Endothelial cell of umbilical vein (primary cell): ENCODE measurements at regions not wholly inside any gene's neighbourhood (a gene's known extent, or its start where the extent isn't known, plus 50 kb on each side); places are given as distances from the start of the nearest gene placed in this dataset.

ENCODE experiments used
- BruUV-seq: library from RNA; stranded (reverse); fragments of 400-500 nt; replicated peaks from 2 replicates; lab custom pipeline; 2021; lab: Mats Ljungman, UMichigan
- CTCF ChIA-PET: fragments of 300-600, 350-600 bp; sonication (Branson Sonifier 250); formaldehyde crosslinking; loops from one replicate; lab custom pipeline; 2021; ENCODE audit warnings: antibody characterized with exemption, inconsistent platforms; lab: Charles Lee
- POLR2A ChIA-PET: fragments of 300-600, 350-600 bp; sonication (Branson Sonifier 250); formaldehyde crosslinking; loops from one replicate; lab custom pipeline; 2021; ENCODE audit warnings: antibody characterized with exemption, inconsistent platforms; lab: Charles Lee
- DNase-seq: peaks from one replicate; pipeline ENCODE4 v3.0.0-alpha.2; 2011; ENCODE audit warnings: low read depth, low spot score
- FAIRE-seq: peaks from 2 replicates; lab custom pipeline; 2011; peaks lifted over from hg19 to GRCh38; lab: Jason Lieb, UNC
- H2AFZ ChIP-seq: 2 replicates; pipeline ENCODE4 v1.6.0; 2012; ENCODE audit warnings: low read depth, low read length, control low read depth, inconsistent platforms
- H3K27ac ChIP-seq: 2 replicates; pipeline ENCODE4 v1.5.1; 2011; ENCODE audit warnings: low read depth, mild to moderate bottlenecking, control low read depth, low read length, moderate library complexity; ENCODE audit not compliant: insufficient read depth
- H3K27me3 ChIP-seq, 2 experiments: 2 replicates each; pipeline versions ENCODE4 v1.6.0 to v1.6.1; 2011; ENCODE audit warnings: low read length in 2 of 2, mixed read lengths in 1 of 2; ENCODE audit not compliant: control insufficient read depth in 2 of 2, insufficient read depth in 2 of 2
- H3K36me3 ChIP-seq, 2 experiments: 2 replicates in 1 of 2; 3 replicates in 1 of 2; pipeline ENCODE4 v1.5.1; 2011; ENCODE audit warnings: low read length in 2 of 2, mild to moderate bottlenecking in 1 of 2, moderate library complexity in 1 of 2; ENCODE audit not compliant: control insufficient read depth in 2 of 2, insufficient read depth in 2 of 2; ENCODE audit errors: extremely low read depth in 1 of 2
- H3K4me1 ChIP-seq: 3 replicates; pipeline ENCODE4 v1.5.1; 2011; ENCODE audit warnings: mild to moderate bottlenecking, low read length; ENCODE audit not compliant: control insufficient read depth, insufficient read depth; ENCODE audit errors: extremely low read depth
- H3K4me2 ChIP-seq: 2 replicates; pipeline ENCODE4 v1.6.1; 2011; ENCODE audit warnings: low read length, control low read depth, mixed read lengths; ENCODE audit not compliant: insufficient read depth
- H3K4me3 ChIP-seq, 3 experiments: fragments of 200-600 bp in 1 of 3; sonication (generic), shearing (Covaris generic) in 1 of 3; replicated peaks in 1 of 3; 2 replicates each; pipeline ENCODE4 v1.5.1; 2011 to 2016; ENCODE audit warnings: control low read depth in 3 of 3, low read length in 3 of 3, mild to moderate bottlenecking in 2 of 3, inconsistent platforms in 1 of 3, low read depth in 1 of 3, moderate library complexity in 1 of 3; ENCODE audit not compliant: insufficient read depth in 1 of 3
- H3K79me2 ChIP-seq: 2 replicates; pipeline ENCODE4 v1.6.0; 2012; ENCODE audit warnings: low read length, inconsistent platforms; ENCODE audit not compliant: control insufficient read depth, insufficient read depth
- H3K9ac ChIP-seq: replicated peaks from 2 replicates; pipeline ENCODE3; 2011; ENCODE audit warnings: low read length, control low read depth; ENCODE audit not compliant: insufficient read depth; ENCODE audit errors: extremely low read depth
- H3K9me1 ChIP-seq: replicated peaks from 3 replicates; pipeline ENCODE4 v1.6.0; 2011; ENCODE audit warnings: mild to moderate bottlenecking, low read length; ENCODE audit not compliant: control insufficient read depth, insufficient read depth; ENCODE audit errors: extremely low read depth
- H3K9me3 ChIP-seq: replicated peaks from 2 replicates; pipeline ENCODE4 v1.5.1; 2012; ENCODE audit warnings: low read length, inconsistent platforms; ENCODE audit not compliant: control insufficient read depth, insufficient read depth
- H4K20me1 ChIP-seq: replicated peaks from 2 replicates; pipeline ENCODE3; 2011; ENCODE audit warnings: mild to moderate bottlenecking, low read length; ENCODE audit not compliant: control insufficient read depth, insufficient read depth; ENCODE audit errors: extremely low read depth
- EZH2 ChIP-seq: IDR thresholded peaks from 2 replicates; pipeline ENCODE4 v1.6.1; 2012; ENCODE audit warnings: borderline replicate concordance, low read depth, mild to moderate bottlenecking, moderate library complexity, low read length, inconsistent platforms; ENCODE audit not compliant: severe bottlenecking
- FOS ChIP-seq: IDR thresholded peaks from 2 replicates; pipeline ENCODE4 v1.6.1; 2011; ENCODE audit warnings: mild to moderate bottlenecking, low read length, moderate library complexity, borderline replicate concordance; ENCODE audit not compliant: insufficient read depth
- GATA2 ChIP-seq: IDR thresholded peaks from 2 replicates; pipeline ENCODE4 v1.7.0; 2011; ENCODE audit warnings: low read depth, mild to moderate bottlenecking, moderate library complexity, mixed read lengths, low read length; ENCODE audit not compliant: insufficient read length, insufficient read depth
- JUN ChIP-seq: IDR thresholded peaks from 2 replicates; pipeline ENCODE4 v1.6.1; 2011; ENCODE audit warnings: borderline replicate concordance, low read depth; ENCODE audit not compliant: insufficient read length, insufficient read depth
- MYC ChIP-seq: IDR thresholded peaks from one replicate; pipeline ENCODE4 v1.6.1; 2011; ENCODE audit warnings: mild to moderate bottlenecking, low read depth, low read length
- POLR2A ChIP-seq: IDR thresholded peaks from 2 replicates; pipeline ENCODE4 v1.6.1; 2012; ENCODE audit warnings: low read depth, mild to moderate bottlenecking, control low read depth, low read length
- POLR2AphosphoS5 ChIP-seq: IDR thresholded peaks from 2 replicates; pipeline ENCODE4 v1.6.1; 2012; ENCODE audit warnings: low read depth, mild to moderate bottlenecking, control low read depth, low read length, moderate library complexity; ENCODE audit not compliant: insufficient read depth
- dilution Hi-C: fragments of 300-500 bp; cut with MboI; formaldehyde crosslinking; loops from one replicate; pipeline ENCODE4 v1.15.0; 2019; ENCODE audit warnings: low sequenced_read_pairs; ENCODE audit not compliant: extremely low pct_ligation_motif_present
- intact Hi-C: fragments of 100-400 bp; cut with micrococcal nuclease; formaldehyde crosslinking; loops from one replicate; pipeline ENCODE4 v1.10.0; 2022
- TF ChIP-seq, protein P1 (sequence below): IDR thresholded peaks from 2 replicates; pipeline ENCODE4 v1.6.1; 2011; ENCODE audit not compliant: insufficient read depth, insufficient read length
- TF ChIP-seq, protein P2 (sequence below), 2 donors: IDR thresholded peaks; 1 replicate in 1 of 2; 2 replicates in 1 of 2; pipeline ENCODE4 v1.5.1; 2011; ENCODE audit warnings: low read length in 2 of 2, mild to moderate bottlenecking in 2 of 2, moderate library complexity in 2 of 2, control low read depth in 1 of 2, inconsistent platforms in 1 of 2, low read depth in 1 of 2; ENCODE audit not compliant: insufficient read depth in 1 of 2; ENCODE audit errors: extremely low read depth in 1 of 2

DNA sequence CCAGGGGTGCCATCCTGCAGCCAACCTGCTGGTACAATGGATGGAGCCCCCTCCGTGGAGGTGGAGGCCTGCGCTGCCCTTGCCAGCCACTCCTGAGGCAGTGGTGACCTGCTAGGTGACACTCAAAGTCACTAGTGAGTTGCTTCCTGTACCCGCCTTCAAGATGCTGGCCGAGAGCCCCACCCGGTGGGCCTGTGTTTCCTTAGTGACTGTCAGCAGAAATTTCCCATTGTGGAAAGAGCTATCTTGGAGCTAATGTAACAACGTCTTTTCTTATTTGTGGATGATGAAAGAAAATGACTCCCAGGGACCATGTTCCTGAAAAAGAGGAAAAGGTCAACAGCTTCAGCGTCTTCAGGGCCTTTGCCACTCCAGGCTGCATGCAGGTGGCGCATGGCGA is 117.0 kb upstream of the BOD1 start:
- H3K79me2 ChIP-seq, result no peaks in the 10 kb centered on the region
- TF ChIP-seq POLR2A (no peak), POLR2AphosphoS5 (no peak), MYC (no peak), GATA2 (no peak), FOS (no peak), JUN (no peak), EZH2 (no peak)
- TF ChIP-seq, protein P1, sequence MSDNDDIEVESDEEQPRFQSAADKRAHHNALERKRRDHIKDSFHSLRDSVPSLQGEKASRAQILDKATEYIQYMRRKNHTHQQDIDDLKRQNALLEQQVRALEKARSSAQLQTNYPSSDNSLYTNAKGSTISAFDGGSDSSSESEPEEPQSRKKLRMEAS, result no peak
- TF ChIP-seq, protein P2, sequence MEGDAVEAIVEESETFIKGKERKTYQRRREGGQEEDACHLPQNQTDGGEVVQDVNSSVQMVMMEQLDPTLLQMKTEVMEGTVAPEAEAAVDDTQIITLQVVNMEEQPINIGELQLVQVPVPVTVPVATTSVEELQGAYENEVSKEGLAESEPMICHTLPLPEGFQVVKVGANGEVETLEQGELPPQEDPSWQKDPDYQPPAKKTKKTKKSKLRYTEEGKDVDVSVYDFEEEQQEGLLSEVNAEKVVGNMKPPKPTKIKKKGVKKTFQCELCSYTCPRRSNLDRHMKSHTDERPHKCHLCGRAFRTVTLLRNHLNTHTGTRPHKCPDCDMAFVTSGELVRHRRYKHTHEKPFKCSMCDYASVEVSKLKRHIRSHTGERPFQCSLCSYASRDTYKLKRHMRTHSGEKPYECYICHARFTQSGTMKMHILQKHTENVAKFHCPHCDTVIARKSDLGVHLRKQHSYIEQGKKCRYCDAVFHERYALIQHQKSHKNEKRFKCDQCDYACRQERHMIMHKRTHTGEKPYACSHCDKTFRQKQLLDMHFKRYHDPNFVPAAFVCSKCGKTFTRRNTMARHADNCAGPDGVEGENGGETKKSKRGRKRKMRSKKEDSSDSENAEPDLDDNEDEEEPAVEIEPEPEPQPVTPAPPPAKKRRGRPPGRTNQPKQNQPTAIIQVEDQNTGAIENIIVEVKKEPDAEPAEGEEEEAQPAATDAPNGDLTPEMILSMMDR (IDR thresholded peaks at IDR 0.05; ENCODE audit: extremely low read depth in 1 of 2, insufficient read depth in 1 of 2, low read depth in 1 of 2, low read length in 2 of 2), result no peak
- no peaks in the 10 kb centered on the region for H3K27me3 ChIP-seq
- dilution Hi-C loops (no loop called here), intact Hi-C loops (no loop called here)
- H3K9me3 ChIP-seq, result no peaks in the 10 kb centered on the region
- no peak overlapping the region for H3K27ac ChIP-seq
- H3K4me1 ChIP-seq, result no peaks in the 10 kb centered on the region
- no peak overlapping the region for H3K4me2 ChIP-seq
- FAIRE-seq (no peak), DNase-seq (no peak)
- H2AFZ ChIP-seq, result no peak overlapping the region
- ChIA-PET POLR2A (no interaction called here), CTCF (interaction anchor here (0.6 to 1.3 kb wide), 2 partner anchors 26 to 240 kb away, joined by 3 to 4 read pairs; no protein-coding TSS in a partner anchor)
- H3K4me3 ChIP-seq, result no peak overlapping the region
- no peaks in the 10 kb centered on the region for H3K36me3 ChIP-seq
- no peak overlapping the region for H3K9ac ChIP-seq
- H3K9me1 ChIP-seq, result no peaks in the 10 kb centered on the region
- no TSS peak for BruUV-seq
- no peaks in the 10 kb centered on the region for H4K20me1 ChIP-seq
